H54 (cell line): ENCODE measurements at regions not wholly inside any gene's neighbourhood (a gene's known extent, or its start where the extent isn't known, plus 50 kb on each side); places are given as distances from the start of the nearest gene placed in this dataset.
"Not testable (repeated sequence)": the region's sequence is repeated elsewhere in the genome, so short reads cannot be mapped to it uniquely, and the experiment has no call there.

ENCODE experiments used
- DNase-seq: peaks from one replicate; pipeline ENCODE4 v3.0.0; 2011; ENCODE audit warnings: low spot score, mixed read lengths; ENCODE audit not compliant: insufficient read length
- FAIRE-seq: peaks from 3 replicates; lab custom pipeline; 2011; peaks lifted over from hg19 to GRCh38; lab: Jason Lieb, UNC
- POLR2A ChIP-seq: IDR thresholded peaks from 2 replicates; pipeline ENCODE4 v1.6.1; 2011; ENCODE audit warnings: low read depth, mild to moderate bottlenecking, low read length

DNA sequence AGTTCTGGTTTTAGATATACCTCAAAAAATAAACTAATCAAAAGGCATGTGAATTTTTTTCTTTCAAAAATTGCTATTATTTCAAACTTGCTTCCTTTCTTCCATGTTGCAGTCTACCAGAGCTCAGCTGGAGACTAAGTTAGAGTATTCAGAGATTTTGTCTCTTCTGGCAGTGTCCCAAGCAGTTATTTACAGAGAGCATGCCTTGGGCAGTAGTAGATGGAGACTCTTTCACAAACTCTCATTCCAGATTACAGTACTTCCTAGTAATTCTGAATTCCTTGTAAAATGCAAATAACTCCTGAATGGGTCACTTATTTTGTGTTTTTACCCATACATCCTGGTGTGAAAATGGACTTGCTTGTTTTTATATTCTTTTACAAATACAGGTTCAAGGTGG lies 703.4 kb downstream of the EPHA7 start:
- no peak for TF ChIP-seq POLR2A
- FAIRE-seq (no peak), DNase-seq (no peak)

DNA sequence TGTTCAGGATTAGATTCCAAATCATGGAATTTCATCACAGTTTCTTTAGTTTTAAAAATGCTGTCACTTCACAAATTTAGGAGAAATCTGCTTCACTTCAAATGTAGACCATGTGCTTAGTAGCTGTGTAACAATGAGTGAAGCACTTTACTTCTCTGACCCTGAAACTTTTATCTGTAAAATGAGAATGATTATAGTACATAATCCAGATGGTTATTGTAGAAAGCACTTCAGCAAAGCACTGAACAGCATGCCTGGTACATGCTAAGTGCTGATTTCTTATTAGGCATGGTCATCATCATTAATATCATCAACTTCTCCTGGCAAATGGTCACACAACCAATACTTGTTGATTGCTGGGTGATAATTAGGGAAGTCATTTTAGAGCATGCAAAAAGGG lies 705.0 kb downstream of the EPHA7 start:
- no peak for FAIRE-seq
- no peak for TF ChIP-seq POLR2A

GRCh38 chr6:92710048-92710447 lies 709.3 kb downstream of the EPHA7 start:
- FAIRE-seq (no peak), DNase-seq (no peak)
- TF ChIP-seq POLR2A, result no peak

More for the DNA sequence above, 705.0 kb downstream of the EPHA7 start:
- DNase-seq, result no peak

DNA sequence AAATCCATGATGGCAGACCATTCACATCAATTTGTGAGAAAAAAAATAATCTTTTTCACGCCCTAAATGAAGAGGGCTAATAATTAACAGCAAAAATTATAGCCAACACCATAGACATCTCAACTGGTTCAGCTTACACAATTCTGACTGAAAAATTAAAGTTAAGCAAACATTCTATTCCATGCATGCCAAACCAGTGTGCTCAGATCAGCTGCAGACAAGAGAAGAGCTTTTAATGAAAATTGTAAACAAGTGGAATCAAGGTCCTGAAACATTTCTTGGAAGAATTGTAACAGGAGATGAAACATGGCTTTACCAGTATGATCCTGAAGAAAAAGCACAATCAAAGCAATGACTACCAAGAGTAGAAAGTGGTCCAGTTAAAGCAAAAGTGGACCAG lies 710.4 kb downstream of the EPHA7 start:
- no peak for TF ChIP-seq POLR2A
- no peak for FAIRE-seq
- no peak for DNase-seq

GRCh38 chr6:92708270-92708669 lies 711.1 kb downstream of the EPHA7 start:
- no peak for DNase-seq
- TF ChIP-seq POLR2A, result no peak
- FAIRE-seq, result no peak

DNA sequence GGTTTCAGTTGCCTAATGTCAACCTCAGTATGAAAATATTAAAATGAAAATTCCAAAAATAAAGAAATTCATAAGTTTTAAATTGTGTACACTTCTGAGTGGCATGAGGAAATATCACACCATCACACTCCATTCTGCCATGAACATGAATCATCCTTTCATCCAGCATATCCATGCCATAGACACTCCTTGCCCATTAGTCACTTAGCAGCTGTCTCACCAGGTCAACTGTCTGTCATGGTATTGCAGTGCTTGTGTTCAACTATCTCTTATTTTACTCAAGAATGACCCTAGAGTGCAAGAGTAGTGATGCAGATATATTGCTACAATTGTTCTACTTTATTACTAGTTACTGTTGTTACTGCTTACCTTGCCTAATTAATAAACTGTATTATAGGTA lies 712.4 kb downstream of the EPHA7 start:
- DNase-seq, result no peak
- FAIRE-seq, result no peak

DNA sequence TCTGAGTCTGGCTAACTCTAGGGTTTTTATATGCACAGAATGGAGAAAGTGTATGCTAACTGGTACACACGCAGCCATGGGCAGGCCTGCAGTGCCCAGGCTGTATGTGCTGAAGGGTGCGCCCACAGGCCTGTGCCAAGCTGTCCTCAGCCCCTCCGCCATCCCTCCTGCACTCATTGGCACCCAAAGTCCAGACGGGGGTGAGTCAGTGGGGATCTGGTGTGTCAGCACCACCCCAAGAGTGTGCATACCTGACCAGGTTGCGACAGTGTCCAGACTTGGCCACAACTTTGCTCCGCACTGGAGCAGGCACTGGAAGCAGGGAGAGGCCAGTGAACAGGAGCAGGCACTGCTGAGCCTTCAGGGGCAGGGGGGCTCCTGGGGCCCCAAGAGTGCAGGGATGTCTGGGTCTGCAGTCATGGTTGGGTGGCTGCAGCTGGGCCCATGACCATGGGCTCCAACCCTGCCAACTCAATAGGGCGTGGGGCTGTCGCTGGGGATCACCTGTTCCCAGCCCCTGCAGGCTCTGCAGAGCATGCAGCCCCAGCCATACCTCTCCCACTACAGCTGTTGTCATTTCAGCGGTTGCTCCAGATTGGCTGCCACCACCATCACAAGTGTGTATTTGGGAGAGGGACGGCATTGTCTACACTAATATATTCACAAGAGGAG lies 717.8 kb downstream of the EPHA7 start:
- no peak for FAIRE-seq
- no peak for DNase-seq
- TF ChIP-seq POLR2A, result no peak

More for the DNA sequence above, 712.4 kb downstream of the EPHA7 start:
- no peak for TF ChIP-seq POLR2A

- DNase-seq (no peak), FAIRE-seq (no peak)
- no peak for TF ChIP-seq POLR2A
Measured at GRCh38 chr6:92700411-92700810, 718.9 kb downstream of the EPHA7 start.

DNA sequence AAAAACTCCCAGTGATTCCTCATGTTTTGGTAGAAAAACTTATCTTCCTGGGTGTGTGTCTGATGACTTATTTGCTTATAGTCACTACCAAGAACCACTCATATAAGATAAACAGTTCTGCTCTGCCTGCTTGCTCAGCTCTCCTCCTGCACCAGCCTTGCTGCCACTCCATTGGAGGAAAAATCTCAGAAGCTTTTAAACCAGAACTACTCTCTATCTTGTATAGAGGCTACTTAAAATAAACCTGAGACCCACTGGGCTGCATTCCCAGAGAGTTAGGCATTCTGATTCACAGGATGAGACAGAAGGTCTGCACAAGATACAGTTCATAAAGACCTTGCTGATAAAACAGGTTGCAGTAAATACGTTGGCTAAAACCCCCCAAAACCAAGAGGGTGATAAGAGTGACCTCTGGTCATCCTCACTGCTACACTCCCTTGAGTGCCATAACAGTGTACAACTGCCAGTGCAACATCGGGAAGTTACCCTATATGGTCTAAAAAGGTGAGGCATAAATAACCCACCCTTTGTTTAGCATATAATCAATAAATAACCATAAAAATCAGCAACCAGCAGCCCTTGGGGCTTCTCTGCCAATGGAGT lies 728.3 kb downstream of the EPHA7 start:
- FAIRE-seq (no peak), DNase-seq (no peak)
- TF ChIP-seq POLR2A, result no peak

- no peak for TF ChIP-seq POLR2A
- FAIRE-seq, result no peak
Measured at GRCh38 chr6:92688342-92688741, 731.0 kb downstream of the EPHA7 start.

DNA sequence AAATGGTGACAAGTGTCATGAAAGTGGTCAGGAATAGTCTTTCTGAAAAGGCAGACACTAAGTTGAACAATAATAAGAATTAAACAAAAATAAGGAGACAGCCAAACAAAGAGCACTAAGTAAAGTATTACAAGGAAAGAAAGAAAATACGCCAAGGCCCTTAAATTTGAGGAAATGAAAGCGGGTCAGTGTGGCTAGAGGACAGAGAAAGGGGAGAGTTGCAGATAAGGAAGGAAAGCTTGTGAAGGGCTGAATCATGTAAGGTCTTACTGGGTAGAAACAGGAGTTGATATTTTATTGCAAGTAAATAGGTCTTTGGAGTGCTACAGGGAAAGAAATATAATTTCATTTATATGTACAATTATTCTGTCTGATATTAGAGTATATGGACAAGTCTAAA lies 732.1 kb downstream of the EPHA7 start:
- TF ChIP-seq POLR2A, result no peak
- DNase-seq (no peak), FAIRE-seq (no peak)

More at GRCh38 chr6:92688342-92688741, 731.0 kb downstream of the EPHA7 start:
- DNase-seq, result no peak

DNA sequence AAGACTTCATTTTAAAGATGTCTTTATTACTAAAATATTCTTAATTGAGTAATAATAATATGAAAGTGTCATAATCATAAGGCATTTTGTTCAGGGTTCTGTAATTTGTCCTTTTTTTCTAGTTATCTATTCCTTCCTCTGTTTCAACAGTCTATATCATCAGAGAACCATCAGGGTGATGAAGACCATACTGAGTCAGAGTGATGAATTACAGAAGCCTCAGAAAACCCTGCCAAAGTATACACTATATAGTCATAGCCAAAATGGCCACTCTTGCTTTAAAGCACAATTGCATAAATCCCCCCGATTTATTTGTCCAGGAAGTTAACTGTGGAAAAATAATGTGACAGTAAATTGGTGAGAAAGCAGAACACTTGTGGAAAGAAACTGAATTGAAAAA lies 735.0 kb downstream of the EPHA7 start:
- no peak for TF ChIP-seq POLR2A
- no peak for DNase-seq
- FAIRE-seq, result no peak

DNA sequence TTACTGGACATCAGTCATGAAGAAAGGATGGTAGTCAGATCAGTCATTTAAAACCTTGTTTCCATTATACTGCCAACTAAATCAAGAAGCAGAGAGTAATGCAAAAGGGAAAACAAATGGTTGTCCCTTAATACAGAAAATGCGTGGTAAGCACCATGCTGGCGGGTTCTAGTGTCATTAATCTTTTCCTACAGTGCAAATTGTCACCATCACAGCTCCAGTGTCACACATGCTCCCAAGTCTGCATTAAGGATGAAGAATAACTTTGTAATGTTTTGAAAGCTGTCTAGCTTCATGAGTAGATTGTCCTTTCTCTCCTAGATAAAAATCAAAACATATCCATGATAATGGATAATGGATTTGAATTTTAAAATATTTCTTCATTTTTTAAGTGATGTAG lies 735.6 kb downstream of the EPHA7 start:
- DNase-seq, result no peak
- no peak for FAIRE-seq
- no peak for TF ChIP-seq POLR2A

GRCh38 chr6:92682516-92683398 lies 736.6 kb downstream of the EPHA7 start:
- DNase-seq, result no peak
- FAIRE-seq, result no peak
- no peak for TF ChIP-seq POLR2A

GRCh38 chr6:92681401-92681800 lies 738.0 kb downstream of the EPHA7 start:
- DNase-seq (no peak), FAIRE-seq (no peak)
- TF ChIP-seq POLR2A, result no peak

DNA sequence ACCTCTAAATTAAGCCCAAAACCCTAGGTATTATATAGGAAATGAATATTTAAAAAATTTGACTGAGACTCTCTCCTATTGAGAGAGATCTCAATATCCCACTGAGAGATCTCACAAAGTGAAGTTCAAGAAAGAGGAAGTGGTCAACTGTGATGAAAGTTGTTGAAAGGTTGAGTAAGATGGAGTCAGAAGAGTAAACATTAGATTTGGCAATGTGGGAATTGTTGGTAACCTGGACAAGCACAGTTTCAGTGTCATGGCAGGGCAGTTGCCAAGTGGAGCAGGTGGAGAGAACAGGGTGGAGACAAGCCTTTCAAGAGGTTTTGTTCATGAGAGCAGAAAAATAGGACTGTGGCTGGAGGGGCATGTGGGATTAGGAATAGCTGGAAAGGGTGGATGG lies 747.9 kb downstream of the EPHA7 start:
- FAIRE-seq, result not testable (repeated sequence)

More for the DNA sequence above, 747.9 kb downstream of the EPHA7 start:
- not testable (repeated sequence) for DNase-seq
